ENCODE measurements at regions not wholly inside any gene's neighbourhood (a gene's known extent, or its start where the extent isn't known, plus 50 kb on each side); places are given as distances from the start of the nearest gene placed in this dataset.

DNA sequence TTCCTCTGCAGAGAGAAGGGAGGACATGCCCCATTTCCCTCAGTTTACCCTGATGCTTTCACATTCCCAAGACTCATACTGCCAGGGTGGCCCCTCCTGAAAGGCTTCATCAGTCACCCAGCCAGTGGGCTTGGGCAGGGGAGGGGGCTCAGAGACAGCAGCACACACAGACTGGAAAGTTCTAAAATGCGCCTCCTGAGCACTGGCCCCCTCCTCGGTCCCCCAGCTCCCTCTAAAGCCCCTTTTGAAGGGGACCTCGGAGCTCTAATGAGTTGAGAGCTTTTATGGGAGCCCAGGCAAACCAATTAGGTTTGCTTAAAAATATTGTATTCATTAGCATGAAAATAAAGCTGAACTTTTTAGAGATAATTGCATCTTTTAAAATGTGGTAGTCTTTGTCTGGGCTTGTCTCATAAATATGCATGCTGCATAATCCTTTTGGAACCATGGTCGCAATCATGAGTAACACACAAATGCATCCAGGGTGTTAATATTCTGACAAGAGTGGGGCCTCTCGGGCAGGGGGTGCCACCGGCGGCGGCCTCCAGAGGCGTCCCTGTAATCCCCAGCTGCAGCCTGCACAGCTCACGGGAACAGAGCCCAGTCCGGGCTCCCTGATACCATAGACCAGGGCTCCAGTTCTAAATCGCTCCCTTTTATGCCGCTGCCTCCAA lies 78.5 kb downstream of the RPLP1 start:
- DNase-seq: no peak

GRCh38 chr15:69531665-69532027 lies 79.0 kb downstream of the RPLP1 start:
- DNase-seq: no peak

GRCh38 chr15:69532066-69532465 lies 79.4 kb downstream of the RPLP1 start:
- DNase-seq: no peak

DNA sequence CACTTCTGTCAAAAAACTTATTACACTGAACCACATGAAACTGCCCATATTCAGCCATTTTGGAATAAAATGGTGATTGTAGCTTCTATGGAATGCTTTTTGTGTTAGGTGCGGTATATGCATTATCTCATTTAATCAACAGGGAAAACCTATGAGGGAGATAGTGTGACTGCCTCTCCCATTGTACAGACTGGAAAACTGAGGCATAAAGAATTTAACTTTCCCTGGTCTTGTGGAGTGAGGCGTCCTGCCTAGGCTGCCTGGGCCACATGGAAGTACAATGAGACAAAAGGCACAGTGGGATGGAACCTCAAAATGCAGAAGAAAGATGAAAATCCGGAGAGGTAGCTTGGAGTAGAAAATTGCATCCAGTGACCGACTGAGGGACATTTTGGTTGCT lies 80.2 kb downstream of the RPLP1 start:
- DNase-seq: no peak

GRCh38 chr15:69533522-69533921 lies 80.9 kb downstream of the RPLP1 start:
- no peak for DNase-seq

GRCh38 chr15:69535101-69535638 lies 82.6 kb downstream of the RPLP1 start:
- DNase-seq: no peak

DNA sequence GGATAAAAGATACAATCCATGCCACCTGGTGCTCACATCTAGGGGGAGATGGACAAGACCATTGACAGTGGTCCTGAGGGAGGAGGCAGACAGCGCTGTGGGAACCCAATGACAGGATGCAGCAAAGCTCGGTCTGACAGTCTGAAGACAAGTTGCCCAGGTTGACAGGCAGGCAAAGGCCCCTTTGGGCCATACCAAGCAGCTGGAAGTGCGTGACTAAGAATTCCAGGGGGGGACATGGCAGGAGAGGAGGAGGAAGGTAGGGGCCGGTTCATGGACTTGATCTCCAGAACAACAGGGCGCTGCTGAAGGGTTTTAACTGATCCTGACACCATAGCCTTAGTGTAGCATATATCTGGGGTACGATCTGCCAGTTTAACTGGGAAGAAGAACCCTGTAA lies 83.4 kb downstream of the RPLP1 start:
- no peak for DNase-seq

- no peak for DNase-seq
Observed at GRCh38 chr15:69536726-69537512, 84.3 kb downstream of the RPLP1 start.

- DNase-seq: no peak
Observed at GRCh38 chr15:69537901-69538300, 85.3 kb downstream of the RPLP1 start.

DNA sequence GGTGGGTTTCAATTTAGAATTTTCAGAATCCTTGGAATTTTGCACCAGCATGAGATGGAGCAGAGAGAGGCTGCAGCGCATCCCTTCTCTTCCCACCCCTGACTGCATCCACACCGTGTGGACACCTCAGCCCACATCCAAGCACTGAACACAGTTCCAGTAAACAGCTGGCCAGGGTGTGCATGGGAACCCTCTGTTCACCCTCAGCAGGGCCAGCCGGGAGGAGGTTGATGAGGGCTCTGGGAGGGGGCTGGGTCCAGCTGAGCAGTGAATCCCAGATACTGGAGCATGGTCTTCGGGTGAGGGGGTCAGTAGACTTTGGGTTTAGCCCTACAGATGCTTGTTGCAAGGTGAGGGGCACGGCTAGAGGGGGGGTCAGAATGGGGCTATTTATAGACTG lies 85.8 kb downstream of the RPLP1 start:
- no peak for DNase-seq

DNA sequence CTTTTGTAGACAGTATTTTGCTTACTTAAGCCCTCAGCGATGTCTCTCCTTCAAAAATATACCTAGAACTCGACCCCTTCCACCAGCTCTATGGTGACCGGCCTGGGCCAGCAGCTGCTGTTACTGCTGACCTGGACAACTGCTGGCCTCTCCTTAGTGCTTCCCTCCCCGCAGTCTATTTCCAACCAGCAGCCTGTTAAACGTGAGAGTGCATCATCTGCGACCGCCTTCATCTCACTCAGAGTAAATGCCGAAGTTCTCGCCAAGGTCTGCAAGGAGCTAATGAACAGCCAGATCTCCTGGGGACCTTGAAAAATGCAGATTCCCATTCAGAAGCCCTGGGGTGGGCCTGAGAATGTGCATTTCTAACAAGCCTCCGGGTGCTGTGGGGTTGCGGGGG lies 86.7 kb downstream of the RPLP1 start:
- DNase-seq: no peak

GRCh38 chr15:69540622-69541021 lies 88.0 kb downstream of the RPLP1 start:
- no peak for DNase-seq

- DNase-seq: no peak
Observed at GRCh38 chr15:69542028-69542427, 89.4 kb downstream of the RPLP1 start.

DNA sequence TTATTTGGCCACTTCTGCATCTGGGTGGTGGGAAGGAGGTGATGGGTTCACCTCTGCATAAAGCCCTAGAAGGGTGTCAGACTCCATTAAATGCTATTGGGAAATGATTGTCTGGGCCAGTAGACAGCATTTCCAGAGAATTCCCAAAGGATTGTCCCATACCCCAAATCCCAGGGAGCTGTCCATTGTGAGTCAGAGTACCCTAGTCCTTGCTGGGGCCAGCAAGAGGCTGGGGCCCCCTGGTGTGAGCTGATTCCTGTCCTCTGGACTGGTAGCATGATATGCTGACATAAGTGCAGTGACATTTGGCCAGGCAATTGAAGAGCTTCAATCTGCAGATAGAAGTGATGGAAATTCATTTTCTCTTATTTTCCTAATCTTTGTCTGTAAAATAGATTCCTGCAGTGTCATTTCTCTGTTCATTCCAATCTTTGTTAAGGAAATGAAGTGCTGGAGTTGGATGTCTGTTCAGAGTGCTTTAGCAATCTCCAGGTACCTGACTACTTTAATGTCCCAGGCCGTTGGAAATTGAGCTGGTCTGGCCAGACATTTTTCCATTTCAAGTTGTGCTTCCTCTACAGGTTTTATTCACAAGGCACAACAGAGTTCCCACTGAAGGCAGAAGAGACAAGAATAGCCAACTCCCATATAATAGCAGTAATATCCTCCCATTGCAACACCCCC lies 91.2 kb downstream of the RPLP1 start:
- no peak for DNase-seq

DNA sequence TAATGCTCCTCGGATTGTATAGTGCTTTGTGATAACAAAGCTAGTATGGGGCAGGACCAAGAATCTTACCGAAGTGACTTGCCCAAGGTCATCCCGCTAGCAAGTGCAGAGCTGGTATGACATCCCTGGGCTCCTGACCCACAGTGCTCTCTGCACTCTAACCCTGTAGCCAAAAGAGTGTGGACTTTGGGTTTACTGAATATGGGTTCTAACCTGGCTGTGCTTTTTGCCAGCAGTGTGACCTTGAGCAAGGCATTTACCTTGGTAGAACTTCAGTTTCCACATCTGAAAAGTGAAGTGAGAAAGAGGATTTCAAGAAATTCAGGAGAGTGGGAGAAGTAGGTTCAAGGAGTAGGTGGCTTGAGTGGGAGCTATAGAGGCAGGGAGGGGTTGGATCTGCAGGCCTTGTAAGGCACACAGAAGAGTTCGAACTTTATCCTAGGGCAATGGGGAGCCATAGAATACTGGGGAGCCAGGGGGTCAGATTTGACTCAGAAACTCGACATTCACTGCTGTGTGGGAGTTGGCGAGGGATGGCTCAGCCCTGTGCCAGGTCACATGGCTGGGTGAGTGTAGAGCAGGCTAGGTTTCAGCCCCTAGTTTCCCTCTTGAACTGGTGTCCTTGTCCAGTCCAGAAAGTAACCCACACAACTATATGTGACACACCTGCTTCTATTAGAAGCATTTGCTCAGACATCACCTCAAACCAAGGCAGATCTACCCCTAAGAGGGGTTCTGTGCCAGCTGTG lies 91.9 kb downstream of the RPLP1 start:
- no peak for DNase-seq

DNA sequence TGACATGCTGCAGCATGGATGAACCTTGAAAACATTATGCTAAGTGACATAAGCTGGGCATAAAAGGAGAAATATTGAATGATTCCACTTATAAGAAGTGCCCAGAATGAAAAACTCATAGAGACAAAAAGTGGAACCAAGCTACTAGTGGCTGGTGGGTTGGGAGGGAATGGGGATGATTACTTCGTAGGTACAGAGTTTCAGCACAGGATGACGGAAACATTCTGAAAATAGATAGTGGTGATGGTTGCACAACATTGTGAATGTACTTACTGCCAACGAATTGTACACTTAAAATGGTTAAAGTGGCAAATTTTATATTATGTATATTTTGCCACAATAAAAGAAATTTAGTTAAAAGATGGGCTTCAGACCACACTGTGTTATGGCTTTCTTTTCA lies 93.6 kb downstream of the RPLP1 start:
- DNase-seq: no peak

GRCh38 chr15:69548395-69549180 lies 96.0 kb downstream of the RPLP1 start:
- no peak for DNase-seq

DNA sequence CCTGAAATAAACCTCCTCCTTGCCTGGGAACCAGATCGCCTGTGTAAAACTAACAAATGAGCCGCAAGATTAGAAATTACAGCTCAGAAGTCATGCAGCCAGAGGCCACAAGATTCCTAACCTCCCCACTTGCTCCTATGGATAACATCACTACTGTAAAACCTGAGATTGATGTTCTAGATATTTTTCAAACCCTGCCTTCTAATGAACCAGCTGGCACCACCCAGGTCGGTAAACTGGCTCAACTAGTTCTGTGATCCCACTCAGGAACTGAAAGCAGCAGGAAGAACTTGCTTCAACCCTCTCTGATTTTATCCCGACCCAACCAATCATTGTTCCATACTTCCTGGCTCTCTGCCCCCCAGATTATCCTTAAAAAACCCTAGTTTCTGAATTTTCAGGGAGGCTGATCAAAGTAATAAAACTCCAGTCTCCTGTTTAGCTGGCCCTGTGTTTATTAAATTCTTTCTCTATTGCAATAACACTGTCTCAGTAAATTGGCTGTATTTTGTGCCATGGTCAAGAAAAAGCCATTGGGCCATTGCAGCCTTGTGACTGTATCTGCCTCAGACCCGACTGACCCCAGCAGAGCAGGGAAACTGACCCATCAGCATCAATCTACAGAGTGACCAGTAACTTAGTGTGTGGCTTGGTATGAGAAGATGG lies 98.9 kb downstream of the RPLP1 start:
- no peak for DNase-seq

DNA sequence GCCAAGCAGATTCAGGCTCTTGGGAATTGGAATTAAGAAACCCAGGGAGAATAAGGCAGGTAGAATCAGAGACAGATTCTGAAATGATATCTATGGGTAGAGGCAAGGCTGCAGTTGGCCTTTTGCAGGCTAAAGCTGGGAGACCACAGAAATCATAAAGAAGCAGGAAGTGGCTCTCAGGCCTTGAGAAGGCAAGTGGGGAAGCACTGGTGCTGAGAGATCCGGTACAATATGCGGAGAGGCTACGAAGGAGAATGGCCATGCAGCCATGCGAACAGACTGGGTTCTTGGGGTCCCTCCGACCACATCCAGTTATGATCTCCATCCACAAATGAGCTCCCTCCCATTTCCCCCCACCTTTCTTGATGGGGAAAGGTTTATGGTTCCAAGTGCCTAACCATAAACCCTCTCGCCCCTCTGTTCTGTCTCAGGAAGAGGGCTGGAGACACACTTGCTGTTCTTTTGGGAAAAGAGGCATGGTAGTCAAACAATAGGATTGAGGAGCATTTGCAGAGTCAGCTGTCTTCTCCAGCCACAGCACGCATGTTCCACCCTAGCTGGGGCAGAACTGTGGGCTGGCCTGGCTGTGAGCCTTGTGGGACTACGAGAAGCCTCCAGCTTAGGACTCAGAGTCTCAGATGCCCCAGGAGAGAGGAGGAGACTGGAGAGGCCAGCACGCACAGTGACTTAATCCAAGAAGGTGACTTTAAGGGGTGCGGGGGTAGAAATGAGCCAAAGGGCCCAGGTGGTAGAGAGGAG lies 99.6 kb downstream of the RPLP1 start:
- no peak for DNase-seq

GRCh38 chr15:69553686-69554085 lies 101.1 kb downstream of the RPLP1 start:
- no peak for DNase-seq

Data from GOT3 (cell line).